Eye (tissue), 1 donor: ENCODE measurements at regions not wholly inside any gene's neighbourhood (a gene's known extent, or its start where the extent isn't known, plus 50 kb on each side); places are given as distances from the start of the nearest gene placed in this dataset.
"Not testable (repeated sequence)": the region's sequence is repeated elsewhere in the genome, so short reads cannot be mapped to it uniquely, and the experiment has no call there.

ENCODE experiments used
- DNase-seq: peaks from one replicate; pipeline ENCODE4 v3.0.0-alpha.2; 2015

DNA sequence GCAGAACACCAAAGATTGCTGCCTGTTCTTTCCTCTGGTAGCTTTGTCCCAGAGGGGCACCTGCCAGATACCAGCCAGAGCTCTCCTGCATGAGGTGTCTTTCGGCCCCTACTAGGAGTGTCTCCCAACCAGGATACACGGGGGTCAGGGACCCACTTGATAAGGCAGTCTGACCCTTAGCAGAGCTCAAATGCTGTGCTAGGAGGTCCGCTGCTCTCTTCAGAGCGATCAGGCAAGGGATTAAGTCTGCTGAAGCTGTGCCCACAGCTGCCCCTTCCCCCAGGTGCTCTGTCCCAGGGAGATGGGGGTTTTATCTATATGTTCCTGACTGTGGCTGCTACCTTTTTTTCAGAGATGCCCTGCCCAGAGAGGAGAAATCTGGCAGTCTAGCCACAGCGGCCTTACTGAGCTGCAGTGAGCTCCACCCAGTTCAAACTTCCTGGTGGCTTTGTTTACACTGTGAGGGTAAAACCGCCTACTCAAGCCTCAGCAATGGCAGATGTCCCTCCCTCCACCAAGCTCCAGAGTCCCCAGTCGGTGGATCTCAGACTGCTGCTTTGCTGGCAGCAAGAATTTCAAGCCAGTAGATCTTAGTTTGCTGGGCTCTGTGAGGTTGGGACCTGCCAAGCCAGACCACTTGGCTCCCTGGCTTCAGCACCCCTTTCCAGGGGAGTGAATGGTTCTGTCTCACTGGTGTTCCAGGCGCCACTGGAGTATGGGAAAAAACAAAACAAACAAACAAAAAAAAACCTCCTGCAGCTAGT, 52.0 kb upstream of the TMTC2 start:
- DNase-seq: not testable (repeated sequence)

DNA sequence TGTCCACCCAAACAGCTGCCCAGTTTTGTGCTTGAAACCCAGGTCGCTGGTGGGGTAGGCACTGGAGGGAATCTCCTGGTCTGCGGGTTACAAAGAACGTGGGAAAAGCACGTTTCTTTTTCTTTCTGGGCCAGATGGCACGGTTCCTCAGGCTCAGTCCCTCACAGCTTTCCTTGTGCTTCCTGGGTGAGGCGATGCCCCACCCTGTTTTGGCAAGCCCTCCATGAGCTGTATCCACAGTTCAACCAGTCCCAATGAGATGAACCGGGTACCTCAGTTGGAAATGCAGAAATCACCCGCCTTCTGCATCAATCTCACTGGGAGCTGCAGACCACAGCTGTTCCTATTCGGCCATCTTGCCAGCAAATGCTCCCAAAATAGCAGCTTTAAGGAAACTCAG, 51.4 kb upstream of the TMTC2 start:
- DNase-seq: no peak
